Bone marrow (tissue), 2 donors: ENCODE measurements at regions not wholly inside any gene's neighbourhood (a gene's known extent, or its start where the extent isn't known, plus 50 kb on each side); places are given as distances from the start of the nearest gene placed in this dataset.

ENCODE experiments used
- DNase-seq, 2 donors: peaks; one replicate each; lab custom pipeline; 2025; lab: John Stamatoyannopoulos, UW

DNA sequence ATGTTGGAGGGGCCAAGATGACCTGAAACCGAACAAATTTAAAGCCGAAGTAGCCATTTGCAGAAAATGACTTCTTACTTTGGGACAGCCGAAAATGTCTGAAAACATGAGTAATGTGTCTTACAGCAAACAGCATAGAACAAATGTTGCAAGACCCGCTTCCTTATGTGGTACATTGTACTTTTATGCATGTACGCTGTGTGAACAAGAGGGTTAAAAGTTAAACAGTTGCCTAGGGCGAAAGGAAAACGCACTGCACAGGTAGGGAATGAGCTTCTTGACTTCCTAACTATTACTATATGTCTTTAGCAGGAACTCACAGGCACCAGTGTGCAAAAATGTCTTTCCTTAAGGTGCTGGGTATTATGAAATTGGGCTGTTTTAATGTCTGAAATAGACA, 303.5 kb upstream of the MGMT start:
- DNase-seq: no peak

DNA sequence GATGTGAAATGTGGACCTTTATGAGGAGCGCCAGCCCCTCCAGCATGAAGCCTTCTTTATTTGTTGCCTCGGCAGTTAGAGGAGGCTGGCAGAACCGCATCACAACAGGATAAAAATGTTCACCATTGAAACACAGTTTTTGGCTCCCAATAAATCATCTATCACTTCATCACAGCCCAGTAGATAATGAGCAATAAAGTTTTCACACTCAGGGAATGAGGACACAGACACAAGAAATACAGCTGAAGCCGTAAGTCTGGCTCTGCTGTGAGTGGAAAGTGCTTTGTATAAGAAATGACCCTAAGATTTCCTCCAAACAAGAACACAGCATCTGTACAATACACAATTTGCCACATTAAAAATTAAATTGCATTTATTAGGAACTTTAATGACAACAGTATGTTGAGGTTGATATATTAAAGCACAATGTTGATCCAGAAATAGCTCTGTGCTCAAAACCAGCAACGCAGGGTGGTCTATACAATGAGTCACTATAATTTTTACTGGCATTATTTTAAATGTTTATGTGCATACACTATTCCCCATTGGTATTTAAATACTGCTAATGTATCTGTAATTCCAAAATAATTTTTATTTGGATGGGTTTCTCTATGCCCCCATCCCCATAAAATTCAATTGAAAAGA, 301.8 kb upstream of the MGMT start:
- DNase-seq: no peak

DNA sequence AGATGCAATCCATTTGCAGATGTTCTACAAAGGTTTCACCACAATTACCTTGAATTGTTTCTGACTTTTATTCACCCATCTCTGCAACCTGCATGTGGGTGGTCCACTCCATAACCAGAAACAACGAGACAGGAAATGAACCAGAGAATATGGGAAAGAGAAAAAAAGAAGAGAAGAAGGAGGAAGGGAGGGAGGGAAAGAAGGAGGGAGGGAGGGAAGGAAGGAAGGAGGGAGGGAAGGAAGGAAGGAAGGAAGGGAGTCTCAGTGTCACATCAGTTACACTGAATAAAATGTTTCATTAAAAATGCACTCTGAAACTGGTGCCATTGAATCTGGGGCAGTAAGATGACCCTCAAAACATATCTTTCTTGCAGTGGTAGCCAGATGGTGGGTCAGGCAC, 301.3 kb upstream of the MGMT start:
- no peak for DNase-seq

GRCh38 chr10:129168660-129169059, 298.4 kb upstream of the MGMT start:
- no peak for DNase-seq

- DNase-seq: no peak
These were observed 297.9 kb upstream of the MGMT start for GRCh38 chr10:129169115-129169514.

- DNase-seq: no peak
These were observed 296.2 kb upstream of the MGMT start for GRCh38 chr10:129170812-129171211.

DNA sequence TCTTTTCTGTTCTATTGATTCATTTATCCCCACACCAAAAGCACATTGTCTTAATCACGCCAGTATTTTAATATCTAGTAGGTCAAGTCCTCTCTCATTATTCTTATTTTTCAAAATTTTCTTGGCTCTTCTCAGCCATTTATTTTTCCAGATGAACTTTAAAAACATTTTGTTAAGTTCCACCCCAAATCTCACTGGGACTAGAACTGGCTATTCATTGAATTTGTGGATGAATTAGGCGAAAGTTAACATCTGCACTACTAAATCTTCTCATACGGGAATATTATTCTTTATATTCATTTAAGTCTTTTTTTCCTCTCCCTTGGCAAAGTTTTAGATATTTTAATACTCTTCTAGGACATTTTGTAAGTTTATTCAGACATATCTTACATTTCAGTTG, 295.2 kb upstream of the MGMT start:
- DNase-seq: no peak

DNA sequence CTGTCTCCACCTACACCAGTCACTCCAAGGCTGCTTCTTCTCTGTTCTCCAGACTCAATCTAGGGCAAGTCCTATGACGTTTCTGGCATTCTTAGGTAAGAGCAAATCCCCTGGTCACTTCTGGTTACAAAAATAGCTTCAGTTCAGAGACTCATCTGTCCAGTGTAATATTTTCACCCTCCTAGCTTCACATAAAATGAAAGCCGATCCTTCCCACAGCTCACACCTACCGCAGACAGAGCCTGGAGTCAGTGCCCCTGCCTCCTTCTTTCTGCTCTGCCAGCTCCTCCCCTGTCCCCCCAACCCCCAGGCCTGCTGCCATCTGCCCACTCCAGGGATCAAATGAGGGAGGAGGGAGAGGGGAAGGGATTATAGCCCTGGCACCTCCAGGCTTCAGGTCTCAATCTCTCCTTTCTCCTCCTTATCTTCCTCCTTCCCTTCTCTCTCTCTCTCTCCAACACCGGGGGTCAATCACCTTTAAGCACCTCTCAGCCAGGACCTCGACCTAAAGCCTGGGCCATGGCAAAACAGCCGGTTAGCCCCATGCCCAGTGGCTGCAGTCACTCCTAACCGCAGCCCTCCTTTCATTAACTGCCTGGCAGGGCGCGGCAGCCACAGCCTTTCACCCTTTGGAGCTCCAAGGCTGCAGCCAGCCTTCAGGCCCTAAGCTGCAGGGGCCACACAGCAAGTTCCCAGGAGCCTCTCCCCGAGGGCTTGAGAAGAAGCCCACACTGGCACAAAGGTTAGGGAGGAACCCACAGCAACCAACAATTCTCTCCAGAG, 292.6 kb upstream of the MGMT start:
- DNase-seq: no peak

DNA sequence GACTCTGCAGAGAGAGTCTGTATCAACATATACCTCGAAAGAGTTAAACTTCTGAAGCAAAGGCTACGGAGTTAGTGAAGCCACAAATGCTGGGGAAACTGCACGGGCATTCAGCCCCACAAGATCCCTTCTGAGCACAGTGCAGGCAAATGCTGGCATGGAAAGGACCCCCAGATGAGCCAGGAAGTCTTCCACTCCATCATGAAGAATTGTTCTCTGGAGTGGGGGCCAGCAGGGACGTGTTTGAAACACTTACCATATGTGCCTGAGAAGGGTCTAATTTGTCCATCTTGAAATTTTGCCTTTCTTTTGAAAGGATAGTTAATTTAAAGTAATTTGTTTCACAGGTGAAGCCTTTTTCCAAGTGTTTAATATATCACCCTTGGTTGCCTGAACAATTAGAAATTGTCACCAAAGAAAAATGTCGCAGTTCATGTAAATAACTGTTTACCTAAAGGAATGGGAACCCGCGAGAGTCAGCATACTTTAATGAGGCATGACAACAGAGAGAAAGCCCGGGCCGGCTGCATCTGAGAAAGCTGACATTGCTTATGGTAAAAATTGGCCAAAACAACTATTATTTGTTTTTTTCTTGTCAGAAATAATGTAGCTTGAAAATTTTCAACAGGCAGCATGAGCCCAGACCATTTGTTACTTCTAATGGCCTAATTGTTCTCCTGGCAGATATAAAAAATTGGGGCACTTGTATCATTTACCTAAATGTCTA, 287.6 kb upstream of the MGMT start:
- DNase-seq: no peak

DNA sequence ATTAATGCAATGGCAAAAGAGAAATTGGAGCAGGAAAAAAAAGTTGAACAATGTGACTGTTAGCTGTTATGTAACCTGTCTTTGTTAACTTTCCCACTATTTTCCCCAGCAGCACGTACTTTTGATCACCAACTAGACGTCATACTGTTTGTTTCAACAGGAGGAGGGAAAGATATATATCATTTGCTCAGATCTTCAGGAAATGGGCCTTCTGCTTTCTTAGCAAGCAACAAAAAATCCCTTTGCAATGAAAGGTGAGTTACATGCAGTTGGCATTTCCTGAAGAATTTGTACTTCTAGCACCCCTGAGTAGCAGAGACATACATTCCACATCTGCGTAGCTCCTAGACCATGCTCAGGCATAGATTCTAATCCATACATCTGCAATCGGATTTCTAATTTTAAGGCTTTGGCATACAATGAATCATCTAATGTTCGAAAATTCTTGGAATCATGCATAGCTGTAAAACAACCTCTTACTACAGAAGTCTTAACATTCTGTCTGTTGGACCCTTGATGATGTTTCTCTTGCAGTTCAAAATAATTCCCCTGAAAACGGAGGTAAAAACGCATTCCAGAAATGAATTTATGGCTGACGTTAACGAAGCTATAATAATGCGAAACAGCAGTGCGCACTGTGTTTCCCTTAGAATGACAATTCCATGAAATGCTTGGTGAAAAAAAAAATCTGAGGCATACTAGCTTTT, 286.9 kb upstream of the MGMT start:
- no peak for DNase-seq

DNA sequence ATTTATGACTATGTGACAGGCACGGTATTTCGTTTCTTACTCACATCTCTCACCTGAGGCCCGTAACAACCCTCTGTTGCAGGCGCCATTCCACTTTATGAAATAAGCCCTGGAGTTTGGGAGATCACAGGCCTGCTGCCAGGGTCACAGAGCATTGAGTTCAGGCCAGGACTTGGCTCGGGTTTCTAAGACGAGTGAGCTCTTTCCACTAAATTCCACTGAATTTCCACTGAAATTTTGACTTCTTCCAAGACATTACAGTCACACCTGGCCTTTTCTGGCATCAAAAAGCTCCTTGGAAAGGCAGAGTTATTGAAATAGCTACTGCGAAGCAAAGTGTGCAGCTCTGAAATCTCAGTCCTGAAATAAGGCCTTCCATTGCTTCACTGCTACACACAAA, 282.8 kb upstream of the MGMT start:
- DNase-seq: no peak

DNA sequence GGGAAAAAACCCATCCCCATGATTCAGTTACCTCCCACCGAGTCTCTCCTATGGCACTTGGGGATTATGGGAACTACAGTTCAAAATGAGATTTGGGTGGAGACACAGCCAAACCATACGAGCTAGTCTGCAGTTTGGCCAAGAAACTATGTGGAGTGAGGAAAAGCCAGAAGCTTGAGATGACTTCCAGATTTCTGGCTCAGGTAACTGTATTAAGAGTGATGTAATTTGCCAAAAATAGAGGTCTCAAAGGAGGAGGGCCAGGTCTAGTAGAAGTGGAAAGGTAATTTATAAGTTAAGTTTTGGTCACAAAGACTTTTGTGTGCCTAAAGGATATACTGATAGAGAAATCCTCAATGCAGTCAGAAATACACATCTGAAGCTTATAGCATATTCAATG, 279.7 kb upstream of the MGMT start:
- DNase-seq: no peak

GRCh38 chr10:129191797-129192196, 275.2 kb upstream of the MGMT start:
- DNase-seq: no peak

GRCh38 chr10:129192344-129193128, 274.5 kb upstream of the MGMT start:
- no peak for DNase-seq

DNA sequence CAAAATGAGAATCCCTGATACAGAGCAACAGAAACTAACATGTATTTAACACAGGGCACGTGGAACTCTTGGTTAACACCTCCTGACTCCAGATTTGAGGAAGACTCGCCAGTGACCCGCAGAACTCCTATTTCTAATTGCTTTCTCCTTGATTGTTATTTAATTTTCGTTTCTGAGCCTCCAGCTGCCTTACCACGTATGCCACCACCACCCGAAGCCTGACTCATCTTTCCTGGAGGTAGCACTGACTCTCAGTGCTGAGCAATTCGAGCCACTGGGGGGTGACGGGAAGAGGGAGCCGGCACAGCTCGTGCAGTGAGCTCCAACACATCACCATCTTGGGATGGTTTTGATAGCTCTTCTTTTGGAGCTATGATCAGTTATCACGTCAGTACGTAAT, 273.9 kb upstream of the MGMT start:
- peak in 1 of 2 donors; percentile 43 for DNase-seq

- DNase-seq: no peak
These were observed 272.7 kb upstream of the MGMT start for GRCh38 chr10:129194181-129194870.

DNA sequence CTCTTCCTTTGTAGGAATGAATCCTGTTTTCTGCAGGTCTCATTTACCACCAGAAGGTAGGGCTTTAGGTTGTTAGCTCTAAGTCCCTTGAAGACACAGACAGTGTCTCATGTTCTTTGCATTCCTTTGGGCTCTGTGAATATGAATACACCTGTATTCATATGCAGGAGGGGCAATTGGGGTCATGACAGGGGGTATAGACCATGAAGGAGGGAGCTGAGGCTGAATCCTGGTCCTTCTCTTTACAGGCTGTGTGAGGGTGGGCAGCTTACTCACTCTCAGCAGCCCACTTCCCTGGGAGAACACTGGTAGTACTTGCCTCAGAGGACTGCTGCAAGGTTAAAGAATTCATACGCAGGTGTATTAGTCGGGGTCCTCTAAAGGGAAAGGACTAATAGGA, 267.2 kb upstream of the MGMT start:
- no peak for DNase-seq

DNA sequence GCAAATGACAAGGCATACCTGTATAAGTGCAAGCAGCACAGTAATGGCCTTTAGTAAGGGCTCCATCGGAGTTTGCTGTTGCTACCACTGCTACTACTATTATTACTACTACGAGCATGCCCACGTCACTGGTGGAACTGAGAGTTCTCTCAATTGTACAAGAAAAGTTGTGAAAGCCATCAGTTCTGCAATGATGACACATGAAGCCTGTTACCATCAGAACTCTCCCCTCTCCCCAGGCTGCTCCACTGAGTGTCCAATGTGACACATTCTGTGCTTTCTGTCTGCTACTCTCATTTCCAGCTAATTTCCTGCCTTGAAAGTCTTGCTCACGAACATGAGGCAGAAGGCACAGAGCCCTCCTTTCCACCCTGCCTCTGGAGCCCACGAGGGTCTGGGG, 263.2 kb upstream of the MGMT start:
- no peak for DNase-seq

DNA sequence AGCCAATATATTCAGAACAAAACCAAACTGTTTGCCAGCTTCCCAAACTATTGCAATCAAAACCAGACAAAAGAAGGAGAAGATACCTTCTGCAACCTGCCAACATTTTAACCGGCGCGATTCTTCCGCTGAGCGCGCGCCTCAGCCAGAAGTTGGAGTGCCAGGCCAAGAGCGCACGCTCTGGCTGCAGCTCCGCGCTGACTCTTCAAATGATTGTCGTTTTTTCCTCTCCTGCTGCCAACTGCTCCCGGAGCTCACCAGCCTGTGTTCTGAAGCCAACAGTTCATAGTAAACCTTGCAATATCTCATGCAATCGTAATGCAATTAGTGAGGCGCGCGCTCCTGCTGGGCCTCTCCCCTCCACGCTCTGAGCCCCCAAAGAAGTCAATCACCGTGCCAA, 259.7 kb upstream of the MGMT start:
- DNase-seq: no peak

DNA sequence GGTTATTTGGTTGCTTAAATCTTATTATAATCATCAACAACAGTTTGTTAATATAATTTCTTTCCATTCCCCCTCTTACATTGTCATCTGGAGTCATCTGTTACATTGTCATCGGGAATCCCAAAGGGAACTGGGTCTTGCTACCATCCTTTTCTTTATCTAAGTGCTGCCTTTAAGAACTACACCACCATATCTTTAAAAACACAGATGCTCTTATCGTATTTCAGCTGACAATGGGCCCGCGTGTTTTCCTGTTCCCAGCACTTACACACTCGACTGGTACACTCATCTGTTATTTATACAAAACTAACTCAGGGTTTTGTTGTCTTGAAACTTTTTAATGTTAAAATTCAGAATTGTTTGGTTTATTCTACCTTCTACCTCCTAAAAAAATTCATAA, 256.2 kb upstream of the MGMT start:
- DNase-seq: no peak

DNA sequence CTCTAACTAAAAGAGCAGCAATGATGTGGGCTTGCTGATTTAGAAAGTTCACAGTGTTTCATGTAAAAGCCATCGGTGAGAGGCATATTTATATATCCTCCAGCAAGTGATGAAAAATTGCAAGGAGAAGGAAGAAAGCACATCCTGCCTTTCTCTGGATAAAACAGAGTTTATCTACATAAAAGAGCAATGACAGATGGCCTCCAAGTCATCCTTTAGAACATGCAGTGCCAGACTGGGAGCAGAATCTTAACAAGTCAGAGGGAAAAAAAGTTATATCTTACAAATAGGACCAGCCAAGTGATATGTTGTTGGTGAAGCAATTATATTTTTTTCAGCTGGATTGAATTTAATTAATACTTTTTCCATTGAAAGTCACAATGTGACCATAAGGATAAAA, 253.8 kb upstream of the MGMT start:
- DNase-seq: no peak
